NOMO-1 treated with dmso at 0.1 percent for 144 hours (cell line): ENCODE measurements at regions not wholly inside any gene's neighbourhood (a gene's known extent, or its start where the extent isn't known, plus 50 kb on each side); places are given as distances from the start of the nearest gene placed in this dataset.

ENCODE experiments used
- DNase-seq: peaks from one replicate; lab custom pipeline; 2025; ENCODE audit not compliant: unreplicated experiment; lab: John Stamatoyannopoulos, UW

GRCh38 chr6:54787825-54788224 is 58.7 kb upstream of the FAM83B start:
- DNase-seq = no peak
